ENCODE measurements at regions not wholly inside any gene's neighbourhood (a gene's known extent, or its start where the extent isn't known, plus 50 kb on each side); places are given as distances from the start of the nearest gene placed in this dataset.

GRCh38 chr20:10902576-10903282 is 228.9 kb upstream of the JAG1 start:
- no peak overlapping the region for H3K4me3 ChIP-seq (replicated peaks in 1 of 3; ENCODE audit: insufficient read depth in 1 of 3, low read depth in 2 of 3, low read length in 3 of 3)
- H3K9ac ChIP-seq (ENCODE audit: insufficient read depth, low read depth, low read length), result no peak overlapping the region
- H4K20me1 ChIP-seq (ENCODE audit: insufficient read depth, low read length), result no peaks in the 10 kb centered on the region
- TF ChIP-seq ZNF549 (CRISPR knock-in tag; IDR thresholded peaks at IDR 0.05) (no peak), SRSF9 (IDR thresholded peaks at IDR 0.05; ENCODE audit: borderline replicate concordance, insufficient read depth, low read depth, low read length, poor library complexity, severe bottlenecking) (no peak)
- no peaks in the 10 kb centered on the region for H3K27me3 ChIP-seq (ENCODE audit: control insufficient read depth in 1 of 2, insufficient read depth in 2 of 2, low read length in 2 of 2)
- intact Hi-C loops (cut with micrococcal nuclease; ENCODE audit: unreplicated experiment), result no loop called here
- H3K4me2 ChIP-seq (ENCODE audit: low read depth, low read length), result no peak overlapping the region
- H3K4me1 ChIP-seq (ENCODE audit: insufficient read depth, low read length), result no peaks in the 10 kb centered on the region
- no peaks in the 10 kb centered on the region for H3K36me3 ChIP-seq (replicated peaks in 1 of 2; ENCODE audit: control insufficient read depth in 1 of 2, insufficient read depth in 2 of 2, low read length in 2 of 2)
- H3K79me2 ChIP-seq (ENCODE audit: insufficient read depth, low read length), result no peaks in the 10 kb centered on the region
- no peak overlapping the region for H3K27ac ChIP-seq (ENCODE audit: extremely low read length, insufficient read depth, low read length)
- in situ Hi-C loops (cut with HindIII; ENCODE audit: extremely low pct_ligation_motif_present, low pct_unique_long_range_greater_than_20kb), result no loop called here
- POLR2A ChIA-PET, result no interaction called here
- no peaks in the 10 kb centered on the region for H3K9me3 ChIP-seq (ENCODE audit: low read length)
- CTCF ChIA-PET (ENCODE audit: low intra/inter-chr PET ratio, low total read pairs), result no interaction called here
- DNase-seq (ENCODE audit: low spot score), result no peak
- H2AFZ ChIP-seq (ENCODE audit: low read length), result no peak overlapping the region
- WGBS (ENCODE audit: low lambda C conversion rate), result 4% methylated on average over 1 of the region's 1 CpG
- BruUV-seq (replicated peaks), result no TSS peak
- no peak for ATAC-seq
- FAIRE-seq, result no peak

GRCh38 chr20:10906834-10907233 is 233.0 kb upstream of the JAG1 start:
- FAIRE-seq (no peak), ATAC-seq (no peak)
- 68% methylated on average over 2 of the region's 2 CpGs for WGBS (ENCODE audit: low lambda C conversion rate)
- no peak for TF ChIP-seq SRY (CRISPR knock-in tag; IDR thresholded peaks at IDR 0.05)
- no peak for TF ChIP-seq ZNF784 (CRISPR knock-in tag; IDR thresholded peaks at IDR 0.05; ENCODE audit: borderline replicate concordance)
- TF ChIP-seq ZNF768 (CRISPR knock-in tag; IDR thresholded peaks at IDR 0.05), result no peak
- no peak for TF ChIP-seq ZSCAN22 (CRISPR knock-in tag; IDR thresholded peaks at IDR 0.05)
- TF ChIP-seq MIER3 (CRISPR knock-in tag; IDR thresholded peaks at IDR 0.05; ENCODE audit: borderline replicate concordance), result no peak
- TF ChIP-seq ZBTB44 (CRISPR knock-in tag; IDR thresholded peaks at IDR 0.05), result no peak
- TF ChIP-seq ZFP36 (IDR thresholded peaks at IDR 0.05; ENCODE audit: borderline replicate concordance, low read depth, low read length, partially characterized antibody), result no peak
- TF ChIP-seq SIN3A (IDR thresholded peaks at IDR 0.05; ENCODE audit: borderline replicate concordance, low read depth, low read length), result no peak

More at GRCh38 chr20:10906834-10907233, 233.0 kb upstream of the JAG1 start:
- no peak overlapping the region for H3K4me2 ChIP-seq (ENCODE audit: low read depth, low read length)
- H3K4me3 ChIP-seq (replicated peaks in 1 of 3; ENCODE audit: insufficient read depth in 1 of 3, low read depth in 2 of 3, low read length in 3 of 3), result no peak overlapping the region
- in situ Hi-C loops (cut with HindIII; ENCODE audit: extremely low pct_ligation_motif_present, low pct_unique_long_range_greater_than_20kb) (no loop called here), intact Hi-C loops (cut with micrococcal nuclease; ENCODE audit: unreplicated experiment) (no loop called here)
- no peaks in the 10 kb centered on the region for H3K36me3 ChIP-seq (replicated peaks in 1 of 2; ENCODE audit: control insufficient read depth in 1 of 2, insufficient read depth in 2 of 2, low read length in 2 of 2)
- BruUV-seq (replicated peaks), result no TSS peak
- H3K27me3 ChIP-seq (ENCODE audit: control insufficient read depth in 1 of 2, insufficient read depth in 2 of 2, low read length in 2 of 2), result no peaks in the 10 kb centered on the region
- no peaks in the 10 kb centered on the region for H3K79me2 ChIP-seq (ENCODE audit: insufficient read depth, low read length)
- no peak overlapping the region for H2AFZ ChIP-seq (ENCODE audit: low read length)
- H3K9ac ChIP-seq (ENCODE audit: insufficient read depth, low read depth, low read length), result no peak overlapping the region
- POLR2A ChIA-PET, result no interaction called here
- no peaks in the 10 kb centered on the region for H3K9me3 ChIP-seq (ENCODE audit: low read length)
- no peak overlapping the region for H3K27ac ChIP-seq (ENCODE audit: extremely low read length, insufficient read depth, low read length)
- no peaks in the 10 kb centered on the region for H4K20me1 ChIP-seq (ENCODE audit: insufficient read depth, low read length)
- no peaks in the 10 kb centered on the region for H3K4me1 ChIP-seq (ENCODE audit: insufficient read depth, low read length)
- CTCF ChIA-PET (ENCODE audit: low intra/inter-chr PET ratio, low total read pairs), result no interaction called here
- DNase-seq (ENCODE audit: low spot score), result no peak
